Loucy (cell line): ENCODE measurements at regions not wholly inside any gene's neighbourhood (a gene's known extent, or its start where the extent isn't known, plus 50 kb on each side); places are given as distances from the start of the nearest gene placed in this dataset.

Source experiments
- H2AFZ ChIP-seq: fragments of 200-600 bp; sonication (generic); 2 replicates; pipeline ENCODE4 v1.6.0; 2016; ENCODE audit warnings: antibody characterized with exemption, mild to moderate bottlenecking, low read length, moderate library complexity
- H3F3A ChIP-seq: fragments of 200-600 bp; 2 replicates; pipeline ENCODE4 v1.6.0; 2016; ENCODE audit warnings: antibody characterized with exemption, low read depth, mild to moderate bottlenecking
- H3K27me3 ChIP-seq: fragments of 200-600 bp; sonication (generic); 2 replicates; pipeline ENCODE4 v1.6.1; 2014; ENCODE audit warnings: low read length, mild to moderate bottlenecking; ENCODE audit not compliant: insufficient read depth, poor library complexity, severe bottlenecking
- H3K36me3 ChIP-seq: fragments of 200-600 bp; sonication (generic); 2 replicates; pipeline ENCODE4 v1.6.1; 2016; ENCODE audit warnings: low read length; ENCODE audit not compliant: insufficient read depth
- H3K4me1 ChIP-seq: fragments of 200-600 bp; sonication (generic); 2 replicates; pipeline ENCODE4 v1.5.1; 2014; ENCODE audit warnings: low read length, mild to moderate bottlenecking; ENCODE audit not compliant: insufficient read depth, poor library complexity, severe bottlenecking
- H3K4me2 ChIP-seq: fragments of 200-600 bp; sonication (generic); 2 replicates; pipeline ENCODE4 v1.6.0; 2014; ENCODE audit warnings: antibody characterized with exemption, low read length, low read depth, mild to moderate bottlenecking; ENCODE audit not compliant: poor library complexity, severe bottlenecking
- H3K4me3 ChIP-seq: fragments of 200-600 bp; sonication (generic); 2 replicates; pipeline ENCODE4 v1.5.1; 2014; ENCODE audit warnings: low read length, mild to moderate bottlenecking, mixed read lengths; ENCODE audit not compliant: poor library complexity, severe bottlenecking
- H3K79me2 ChIP-seq: fragments of 200-600 bp; sonication (generic); 2 replicates; pipeline ENCODE4 v1.6.1; 2014; ENCODE audit warnings: low read length; ENCODE audit not compliant: insufficient read depth
- H3K9ac ChIP-seq: fragments of 200-600 bp; sonication (generic); 2 replicates; pipeline ENCODE4 v1.6.0; 2014; ENCODE audit warnings: mild to moderate bottlenecking, low read depth, low read length, moderate library complexity; ENCODE audit not compliant: poor library complexity, severe bottlenecking
- H3K9me2 ChIP-seq: fragments of 200-600 bp; sonication (generic); replicated peaks from 2 replicates; pipeline ENCODE4 v1.6.1; 2016; ENCODE audit warnings: low read depth, low read length, mixed read lengths
- H3K9me3 ChIP-seq: fragments of 200-600 bp; sonication (generic); 2 replicates; pipeline ENCODE4 v1.6.1; 2014; ENCODE audit warnings: mild to moderate bottlenecking, antibody characterized with exemption, low read length, low read depth; ENCODE audit not compliant: insufficient read depth
- H4K20me1 ChIP-seq: fragments of 200-600 bp; sonication (generic); 2 replicates; pipeline ENCODE4 v1.6.0; 2014; ENCODE audit warnings: antibody characterized with exemption, low read length, mild to moderate bottlenecking; ENCODE audit not compliant: insufficient read depth, poor library complexity, severe bottlenecking
- EZH2phosphoT487 ChIP-seq: fragments of 200-600 bp; IDR thresholded peaks from 2 replicates; pipeline ENCODE4 v1.6.1; 2018; ENCODE audit warnings: antibody characterized with exemption, mild to moderate bottlenecking, moderate library complexity, borderline replicate concordance
- TF ChIP-seq, protein P1 (sequence below): fragments of 200-600 bp; sonication (generic); conservative IDR thresholded peaks from 2 replicates; pipeline ENCODE4 v1.5.1; 2014; ENCODE audit warnings: mild to moderate bottlenecking, antibody characterized with exemption, low read length

DNA sequence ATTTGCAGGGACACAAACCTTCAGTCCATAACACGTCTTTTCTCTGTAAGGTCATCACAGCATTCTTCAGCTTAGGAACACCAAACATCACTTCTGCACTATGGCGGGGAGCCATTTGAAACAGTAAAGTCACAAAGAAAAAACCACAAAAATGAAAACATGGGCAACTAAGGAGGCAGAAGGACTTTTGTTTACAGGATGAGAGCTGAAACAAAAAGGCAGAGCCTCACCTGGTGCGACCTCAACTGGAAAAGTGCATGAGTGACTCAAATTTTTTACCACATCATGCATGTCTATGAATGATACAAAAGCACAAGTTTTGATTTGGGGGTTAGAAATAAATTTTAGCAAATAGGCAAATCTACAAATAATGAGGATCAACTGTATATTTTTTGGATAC is 68.2 kb upstream of the TNFAIP3 start:
- Histone ChIP-seq H3K4me3 (no peak overlapping the region), H3K27me3 (no peaks in the 10 kb centered on the region), H3F3A (no peaks in the 10 kb centered on the region), H4K20me1 (no peaks in the 10 kb centered on the region), H3K79me2 (no peaks in the 10 kb centered on the region), H3K9me2 (no peaks in the 10 kb centered on the region), H3K4me1 (peaks cover 73% of the 10 kb centered on the region), H3K9me3 (no peaks in the 10 kb centered on the region), H3K4me2 (no peak overlapping the region), H3K36me3 (no peaks in the 10 kb centered on the region), H3K9ac (no peak overlapping the region), H2AFZ (peak overlapping the region; percentile 48; the same call in 1 of the 2 replicates)
- no peak for TF ChIP-seq EZH2phosphoT487
- TF ChIP-seq, protein P1, sequence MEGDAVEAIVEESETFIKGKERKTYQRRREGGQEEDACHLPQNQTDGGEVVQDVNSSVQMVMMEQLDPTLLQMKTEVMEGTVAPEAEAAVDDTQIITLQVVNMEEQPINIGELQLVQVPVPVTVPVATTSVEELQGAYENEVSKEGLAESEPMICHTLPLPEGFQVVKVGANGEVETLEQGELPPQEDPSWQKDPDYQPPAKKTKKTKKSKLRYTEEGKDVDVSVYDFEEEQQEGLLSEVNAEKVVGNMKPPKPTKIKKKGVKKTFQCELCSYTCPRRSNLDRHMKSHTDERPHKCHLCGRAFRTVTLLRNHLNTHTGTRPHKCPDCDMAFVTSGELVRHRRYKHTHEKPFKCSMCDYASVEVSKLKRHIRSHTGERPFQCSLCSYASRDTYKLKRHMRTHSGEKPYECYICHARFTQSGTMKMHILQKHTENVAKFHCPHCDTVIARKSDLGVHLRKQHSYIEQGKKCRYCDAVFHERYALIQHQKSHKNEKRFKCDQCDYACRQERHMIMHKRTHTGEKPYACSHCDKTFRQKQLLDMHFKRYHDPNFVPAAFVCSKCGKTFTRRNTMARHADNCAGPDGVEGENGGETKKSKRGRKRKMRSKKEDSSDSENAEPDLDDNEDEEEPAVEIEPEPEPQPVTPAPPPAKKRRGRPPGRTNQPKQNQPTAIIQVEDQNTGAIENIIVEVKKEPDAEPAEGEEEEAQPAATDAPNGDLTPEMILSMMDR: no peak

DNA sequence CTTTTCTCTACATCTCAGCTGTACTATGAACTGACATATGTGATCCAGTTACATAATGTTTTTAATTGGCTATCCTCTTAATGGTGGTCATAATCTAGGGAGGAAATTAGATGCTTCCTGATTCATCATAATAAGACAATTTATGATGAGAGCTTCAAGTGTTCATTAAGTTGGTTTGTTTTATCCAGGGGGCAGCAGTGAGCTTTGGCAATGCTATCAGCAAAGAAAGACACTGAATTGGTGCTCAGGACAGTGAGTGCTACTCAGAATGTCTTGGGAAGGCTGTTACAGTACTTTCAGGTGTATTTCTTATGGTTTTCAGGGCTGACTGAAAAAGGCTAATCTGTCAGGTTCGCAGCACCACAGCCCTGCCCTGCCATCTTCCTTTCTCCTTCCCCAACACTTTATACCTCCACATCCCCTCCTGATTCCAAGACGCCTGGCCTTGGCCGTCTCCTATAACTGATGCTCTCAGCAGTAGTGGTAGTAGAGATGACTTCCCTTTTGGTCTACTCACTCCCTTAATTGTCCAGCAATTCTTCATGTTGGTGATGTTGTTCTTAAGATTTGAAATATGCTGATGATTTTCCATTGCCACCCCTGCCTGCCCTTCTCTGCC is 67.0 kb upstream of the TNFAIP3 start:
- 0 out of 2 replicates have a peak overlapping the region, but pooled peaks have one; percentile 62 for H2AFZ ChIP-seq
- peak overlapping the region; percentile 1 for H3K9ac ChIP-seq
- peaks cover 60% of the 10 kb centered on the region for H3K4me1 ChIP-seq
- H3K79me2 ChIP-seq: no peaks in the 10 kb centered on the region
- H3K27me3 ChIP-seq: no peaks in the 10 kb centered on the region
- no peak for TF ChIP-seq EZH2phosphoT487
- TF ChIP-seq, protein P1: peak; percentile 94
- H3K9me2 ChIP-seq: no peaks in the 10 kb centered on the region
- H3K36me3 ChIP-seq: no peaks in the 10 kb centered on the region
- no peak overlapping the region for H3K4me3 ChIP-seq
- no peaks in the 10 kb centered on the region for H3K9me3 ChIP-seq
- no peaks in the 10 kb centered on the region for H3F3A ChIP-seq
- no peaks in the 10 kb centered on the region for H4K20me1 ChIP-seq
- no peak overlapping the region for H3K4me2 ChIP-seq

- H3K27me3 ChIP-seq: no peaks in the 10 kb centered on the region
- H3K9me2 ChIP-seq: no peaks in the 10 kb centered on the region
- H4K20me1 ChIP-seq: no peaks in the 10 kb centered on the region
- no peak for TF ChIP-seq EZH2phosphoT487
- TF ChIP-seq, protein P1: no peak
- peak overlapping the region; percentile 4 for H3K4me2 ChIP-seq
- H3K4me1 ChIP-seq: peaks cover 53% of the 10 kb centered on the region
- H3K36me3 ChIP-seq: no peaks in the 10 kb centered on the region
- H3K9ac ChIP-seq: peak overlapping the region; percentile 1
- no peaks in the 10 kb centered on the region for H3F3A ChIP-seq
- no peaks in the 10 kb centered on the region for H3K79me2 ChIP-seq
- no peaks in the 10 kb centered on the region for H3K9me3 ChIP-seq
- H2AFZ ChIP-seq: peak overlapping the region; percentile 62
- H3K4me3 ChIP-seq: no peak overlapping the region
These were observed 66.3 kb upstream of the TNFAIP3 start for GRCh38 chr6:137800762-137801161.
